IMR-90 (cell line): ENCODE measurements at regions not wholly inside any gene's neighbourhood (a gene's known extent, or its start where the extent isn't known, plus 50 kb on each side); places are given as distances from the start of the nearest gene placed in this dataset.

Experiments used
- CTCF ChIP-seq: conservative IDR thresholded peaks from 2 replicates; pipeline ENCODE4 v1.5.1; 2012; ENCODE audit warnings: mild to moderate bottlenecking, low read depth, low read length, improper control_type of control experiment
- RFX5 ChIP-seq: IDR thresholded peaks from 2 replicates; pipeline ENCODE4 v1.8.0; 2012; ENCODE audit warnings: low read depth, mild to moderate bottlenecking, low read length, moderate library complexity

DNA sequence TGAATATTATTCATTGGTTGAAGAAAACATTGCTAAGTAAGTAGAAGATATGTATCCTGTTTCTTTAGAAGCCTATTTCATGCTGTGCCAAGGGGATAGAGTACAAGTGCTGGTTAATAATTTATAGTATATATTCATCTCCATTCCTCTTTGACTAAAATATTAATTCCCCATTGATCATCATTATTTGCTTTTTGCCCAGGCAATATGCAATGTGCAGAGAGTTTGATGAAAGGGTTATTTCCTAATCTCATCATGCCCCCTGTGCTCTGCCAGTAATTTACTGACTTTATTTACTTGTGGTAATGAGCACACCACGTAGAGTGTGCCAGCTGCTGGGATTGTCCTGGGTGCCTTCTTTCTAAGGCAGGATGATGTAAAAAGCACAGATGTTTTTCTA, 180.9 kb downstream of the REEP3 start:
- TF ChIP-seq CTCF = no peak
- TF ChIP-seq RFX5 = no peak
